Nephron progenitor cell (in vitro differentiated cells): ENCODE measurements at regions not wholly inside any gene's neighbourhood (a gene's known extent, or its start where the extent isn't known, plus 50 kb on each side); places are given as distances from the start of the nearest gene placed in this dataset.

ENCODE experiments used
- DNase-seq: peaks from one replicate; pipeline ENCODE4 v3.0.0; 2021
- H3K27ac Mint-ChIP-seq: 2 replicates; pipeline ENCODE4 v1.8.0; 2021; ENCODE audit warnings: mild to moderate bottlenecking, moderate library complexity, mixed read lengths
- H3K27me3 Mint-ChIP-seq: 2 replicates; pipeline ENCODE4 v1.8.0; 2021; ENCODE audit warnings: mild to moderate bottlenecking, low read depth, mixed read lengths; ENCODE audit not compliant: poor library complexity
- H3K36me3 Mint-ChIP-seq: 2 replicates; pipeline ENCODE4 v1.8.0; 2021; ENCODE audit warnings: low read depth, mixed read lengths
- H3K4me1 Mint-ChIP-seq: 2 replicates; pipeline ENCODE4 v1.8.0; 2021; ENCODE audit warnings: mixed read lengths
- H3K4me3 Mint-ChIP-seq: 2 replicates; pipeline ENCODE4 v1.8.0; 2021; ENCODE audit warnings: mild to moderate bottlenecking, moderate library complexity, mixed read lengths
- H3K9me3 Mint-ChIP-seq: 2 replicates; pipeline ENCODE4 v1.8.0; 2021; ENCODE audit warnings: mild to moderate bottlenecking, moderate library complexity, mixed read lengths
- CTCF ChIP-seq: fragments of 200-600 bp; sonication (generic); IDR thresholded peaks from 2 replicates; pipeline ENCODE4 v1.5.0; 2021; ENCODE audit warnings: antibody characterized with exemption

GRCh38 chr7:131957338-131958020 lies 401.1 kb upstream of the PODXL start:
- Mint-ChIP-seq H3K4me3 (no peak overlapping the region), H3K36me3 (no peaks in the 10 kb centered on the region), H3K27me3 (peaks cover 48% of the 10 kb centered on the region), H3K27ac (no peak overlapping the region), H3K4me1 (peaks cover 28% of the 10 kb centered on the region), H3K9me3 (peaks cover 5% of the 10 kb centered on the region)
- TF ChIP-seq CTCF, result no peak
- DNase-seq, result no peak

- H3K9me3 Mint-ChIP-seq, result peaks cover 6% of the 10 kb centered on the region
- H3K4me1 Mint-ChIP-seq, result peaks cover 28% of the 10 kb centered on the region
- H3K36me3 Mint-ChIP-seq, result no peaks in the 10 kb centered on the region
- no peak overlapping the region for H3K4me3 Mint-ChIP-seq
- H3K27me3 Mint-ChIP-seq, result peaks cover 50% of the 10 kb centered on the region
- DNase-seq, result no peak
- H3K27ac Mint-ChIP-seq, result no peak overlapping the region
- TF ChIP-seq CTCF, result no peak
Observed at GRCh38 chr7:131956864-131957263, 400.4 kb upstream of the PODXL start.

GRCh38 chr7:131955679-131956078 lies 399.3 kb upstream of the PODXL start:
- Mint-ChIP-seq H3K27ac (no peak overlapping the region), H3K27me3 (peaks cover 52% of the 10 kb centered on the region), H3K9me3 (peaks cover 9% of the 10 kb centered on the region), H3K4me3 (no peak overlapping the region), H3K36me3 (no peaks in the 10 kb centered on the region), H3K4me1 (peaks cover 23% of the 10 kb centered on the region)
- no peak for TF ChIP-seq CTCF
- DNase-seq, result no peak

- Mint-ChIP-seq H3K9me3 (peaks cover 9% of the 10 kb centered on the region), H3K4me1 (peaks cover 26% of the 10 kb centered on the region), H3K4me3 (no peak overlapping the region), H3K36me3 (no peaks in the 10 kb centered on the region), H3K27ac (no peak overlapping the region), H3K27me3 (peaks cover 61% of the 10 kb centered on the region)
- DNase-seq, result no peak
- no peak for TF ChIP-seq CTCF
Observed at GRCh38 chr7:131953184-131953583, 396.8 kb upstream of the PODXL start.

- no peak for DNase-seq
- no peak overlapping the region for H3K4me3 Mint-ChIP-seq
Observed at GRCh38 chr7:131952365-131952764, 395.9 kb upstream of the PODXL start.

More at GRCh38 chr7:131952365-131952764, 395.9 kb upstream of the PODXL start:
- Mint-ChIP-seq H3K27ac (no peak overlapping the region), H3K36me3 (no peaks in the 10 kb centered on the region), H3K4me1 (peaks cover 26% of the 10 kb centered on the region), H3K27me3 (peaks cover 70% of the 10 kb centered on the region), H3K9me3 (peaks cover 9% of the 10 kb centered on the region)
- no peak for TF ChIP-seq CTCF
